Keratinocyte (primary cell): ENCODE measurements at regions not wholly inside any gene's neighbourhood (a gene's known extent, or its start where the extent isn't known, plus 50 kb on each side); places are given as distances from the start of the nearest gene placed in this dataset.

ENCODE experiments used
- DNase-seq: peaks from one replicate; pipeline ENCODE4 v3.0.0-alpha.2; 2011; ENCODE audit warnings: low read depth, missing footprints, low spot score
- FAIRE-seq: peaks from 2 replicates; lab custom pipeline; 2011; peaks lifted over from hg19 to GRCh38; lab: Jason Lieb, UNC
- H2AFZ ChIP-seq: 2 replicates; pipeline ENCODE4 v1.6.0; 2012; ENCODE audit warnings: low read length, control low read depth, inconsistent platforms; ENCODE audit not compliant: control insufficient read depth
- H3K27ac ChIP-seq: 2 replicates; pipeline ENCODE4 v1.5.1; 2011; ENCODE audit warnings: low read length; ENCODE audit not compliant: control insufficient read depth, insufficient read depth
- H3K27me3 ChIP-seq: 3 replicates; pipeline ENCODE4 v1.6.0; 2011; ENCODE audit warnings: low read length; ENCODE audit not compliant: control insufficient read depth, insufficient read depth; ENCODE audit errors: extremely low read depth
- H3K36me3 ChIP-seq, 2 experiments: 2 replicates in 1 of 2; 3 replicates in 1 of 2; pipeline ENCODE4 v1.5.1; 2011; ENCODE audit warnings: low read length in 2 of 2, mild to moderate bottlenecking in 1 of 2; ENCODE audit not compliant: control insufficient read depth in 2 of 2, insufficient read depth in 2 of 2; ENCODE audit errors: extremely low read depth in 1 of 2
- H3K4me1 ChIP-seq: 3 replicates; pipeline ENCODE4 v1.5.1; 2011; ENCODE audit warnings: low read length; ENCODE audit not compliant: control insufficient read depth, insufficient read depth; ENCODE audit errors: extremely low read depth
- H3K4me2 ChIP-seq: 3 replicates; pipeline ENCODE4 v1.6.0; 2011; ENCODE audit warnings: low read depth, low read length; ENCODE audit not compliant: control insufficient read depth, insufficient read depth; ENCODE audit errors: extremely low read depth
- H3K4me3 ChIP-seq, 3 experiments: fragments of 200-600 bp in 1 of 3; sonication (generic) in 1 of 3; 2 replicates in 2 of 3; 3 replicates in 1 of 3; pipeline ENCODE4 v1.5.1; 2011 to 2016; ENCODE audit warnings: low read length in 3 of 3, mild to moderate bottlenecking in 3 of 3, control low read depth in 2 of 3, inconsistent platforms in 1 of 3, low read depth in 1 of 3, mixed read lengths in 1 of 3, mixed run types in 1 of 3, moderate library complexity in 1 of 3; ENCODE audit not compliant: control insufficient read depth in 2 of 3, insufficient read depth in 2 of 3; ENCODE audit errors: extremely low read depth in 1 of 3
- H3K79me2 ChIP-seq: 2 replicates; pipeline ENCODE4 v1.6.0; 2012; ENCODE audit warnings: low read length; ENCODE audit not compliant: control insufficient read depth, insufficient read depth
- H3K9ac ChIP-seq: 3 replicates; pipeline ENCODE4 v1.6.0; 2011; ENCODE audit warnings: low read length; ENCODE audit not compliant: control insufficient read depth, insufficient read depth; ENCODE audit errors: extremely low read depth
- H3K9me1 ChIP-seq: 3 replicates; pipeline ENCODE4 v1.6.0; 2011; ENCODE audit warnings: low read length; ENCODE audit not compliant: control insufficient read depth, insufficient read depth; ENCODE audit errors: extremely low read depth
- H3K9me3 ChIP-seq: 2 replicates; pipeline ENCODE4 v1.5.1; 2012; ENCODE audit warnings: low read depth, low read length; ENCODE audit not compliant: control insufficient read depth
- H4K20me1 ChIP-seq: 3 replicates; pipeline ENCODE4 v1.6.0; 2011; ENCODE audit warnings: low read length; ENCODE audit not compliant: control insufficient read depth, insufficient read depth; ENCODE audit errors: extremely low read depth
- CTCF ChIP-seq, 3 experiments: IDR thresholded peaks in 1 of 3; conservative IDR thresholded peaks in 1 of 3; optimal IDR thresholded peaks in 1 of 3; 2 replicates in 2 of 3; 3 replicates in 1 of 3; pipeline versions ENCODE3 to v1.5.1; 2011; ENCODE audit warnings: low read length in 3 of 3, mild to moderate bottlenecking in 3 of 3, moderate library complexity in 2 of 3, control low read depth in 1 of 3, inconsistent platforms in 1 of 3; ENCODE audit not compliant: insufficient read depth in 2 of 3; ENCODE audit errors: extremely low read depth in 1 of 3
- EZH2 ChIP-seq: IDR thresholded peaks from one replicate; pipeline ENCODE4 v1.6.1; 2012; ENCODE audit warnings: inconsistent platforms, mild to moderate bottlenecking, low read length, moderate library complexity
- dilution Hi-C: fragments of 300-500 bp; cut with MboI; formaldehyde crosslinking; loops from one replicate; pipeline ENCODE4 v1.7.0; 2020; ENCODE audit warnings: low sequenced_read_pairs; ENCODE audit not compliant: extremely low pct_ligation_motif_present

GRCh38 chr4:173797296-173797695 is 267.3 kb upstream of the HAND2 start:
- Histone ChIP-seq H3K9ac (no peak overlapping the region), H3K4me3 (no peak overlapping the region), H3K9me1 (no peaks in the 10 kb centered on the region), H4K20me1 (no peaks in the 10 kb centered on the region), H2AFZ (no peak overlapping the region), H3K27me3 (no peaks in the 10 kb centered on the region), H3K4me1 (no peaks in the 10 kb centered on the region), H3K36me3 (no peaks in the 10 kb centered on the region), H3K27ac (no peak overlapping the region), H3K9me3 (no peaks in the 10 kb centered on the region), H3K4me2 (no peak overlapping the region), H3K79me2 (no peaks in the 10 kb centered on the region)
- dilution Hi-C loops = no loop called here
- TF ChIP-seq EZH2 (no peak), CTCF (optimal IDR thresholded peaks at IDR 0.05 in 1 of 3, IDR thresholded peaks at IDR 0.05 in 1 of 3, conservative IDR thresholded peaks at IDR 0.05 in 1 of 3; ENCODE audit: extremely low read depth in 1 of 3, insufficient read depth in 2 of 3, low read length in 3 of 3) (no peak)
- FAIRE-seq = no peak
- no peak for DNase-seq

GRCh38 chr4:173794662-173795061 is 264.6 kb upstream of the HAND2 start:
- FAIRE-seq = no peak
- no peaks in the 10 kb centered on the region for H3K9me3 ChIP-seq
- H4K20me1 ChIP-seq = no peaks in the 10 kb centered on the region
- no peaks in the 10 kb centered on the region for H3K79me2 ChIP-seq
- no peak overlapping the region for H2AFZ ChIP-seq
- no peak for TF ChIP-seq CTCF (optimal IDR thresholded peaks at IDR 0.05 in 1 of 3, IDR thresholded peaks at IDR 0.05 in 1 of 3, conservative IDR thresholded peaks at IDR 0.05 in 1 of 3; ENCODE audit: extremely low read depth in 1 of 3, insufficient read depth in 2 of 3, low read length in 3 of 3)
- no peak for TF ChIP-seq EZH2
- no peaks in the 10 kb centered on the region for H3K36me3 ChIP-seq
- no peak overlapping the region for H3K4me2 ChIP-seq
- no peaks in the 10 kb centered on the region for H3K9me1 ChIP-seq
- no peak overlapping the region for H3K27ac ChIP-seq
- dilution Hi-C loops = no loop called here
- no peak overlapping the region for H3K4me3 ChIP-seq
- no peak overlapping the region for H3K9ac ChIP-seq
- DNase-seq = no peak
- H3K4me1 ChIP-seq = no peaks in the 10 kb centered on the region
- no peaks in the 10 kb centered on the region for H3K27me3 ChIP-seq
